Natural killer cell (primary cell): ENCODE measurements at regions not wholly inside any gene's neighbourhood (a gene's known extent, or its start where the extent isn't known, plus 50 kb on each side); places are given as distances from the start of the nearest gene placed in this dataset.

Experiments
- ATAC-seq, 3 donors: fragments of 150-1000 bp in 2 of 3; fragments of 200-7000 bp in 1 of 3; cut with Tn5 transposase; 1 replicate in 1 of 3; 2 replicates in 2 of 3; pipeline ENCODE4 v1.10.0; 2021; ENCODE audit warnings: mild to moderate bottlenecking in 2 of 3, moderate library complexity in 2 of 3
- DNase-seq, 2 donors: peaks; one replicate each; pipeline versions ENCODE4 v3.0.0 to v3.0.0-alpha.2; 2013 to 2021; ENCODE audit warnings: mixed read lengths in 1 of 2
- H3K27ac ChIP-seq: one replicate; pipeline ENCODE4 v1.5.1; 2013; ENCODE audit warnings: mild to moderate bottlenecking, low read length
- H3K27me3 ChIP-seq: one replicate; pipeline ENCODE4 v1.6.1; 2013; ENCODE audit warnings: low read length; ENCODE audit not compliant: control insufficient read depth, insufficient read depth
- H3K36me3 ChIP-seq: one replicate; pipeline ENCODE4 v1.6.1; 2013; ENCODE audit warnings: low read length; ENCODE audit not compliant: control insufficient read depth, insufficient read depth
- H3K4me1 ChIP-seq: one replicate; pipeline ENCODE4 v1.6.1; 2013; ENCODE audit warnings: low read length; ENCODE audit not compliant: control insufficient read depth, insufficient read depth
- H3K4me3 ChIP-seq: one replicate; pipeline ENCODE4 v1.5.1; 2013; ENCODE audit warnings: low read length
- H3K9me3 ChIP-seq: one replicate; pipeline ENCODE4 v1.6.1; 2013; ENCODE audit warnings: low read length; ENCODE audit not compliant: control insufficient read depth, insufficient read depth
- H3K27ac Mint-ChIP-seq, 2 donors: one replicate each; pipeline ENCODE4 v1.8.0; 2022; ENCODE audit warnings: mild to moderate bottlenecking in 2 of 2, mixed read lengths in 2 of 2, moderate library complexity in 1 of 2
- H3K27me3 Mint-ChIP-seq, 2 donors: one replicate each; pipeline ENCODE4 v1.8.0; 2022; ENCODE audit warnings: low read depth in 2 of 2, mixed read lengths in 2 of 2
- H3K36me3 Mint-ChIP-seq: one replicate; pipeline ENCODE4 v1.8.0; 2022; ENCODE audit warnings: mixed read lengths
- H3K4me1 Mint-ChIP-seq, 2 donors: one replicate each; pipeline ENCODE4 v1.8.0; 2022; ENCODE audit warnings: mixed read lengths in 2 of 2
- H3K4me3 Mint-ChIP-seq: one replicate; pipeline ENCODE4 v1.8.0; 2022; ENCODE audit warnings: mild to moderate bottlenecking, moderate library complexity, mixed read lengths
- H3K9me3 Mint-ChIP-seq, 2 donors: one replicate each; pipeline ENCODE4 v1.8.0; 2022; ENCODE audit warnings: mixed read lengths in 2 of 2
- WGBS: methylation state at CpG from one replicate; pipeline ENCODE4 v1.1.7; 2013; ENCODE audit warnings: missing lambda C conversion rate; ENCODE audit not compliant: insufficient coverage; 5-methylcytosine and 5-hydroxymethylcytosine counted together
- intact Hi-C: fragments of 100-400 bp; cut with micrococcal nuclease; formaldehyde crosslinking; loops from one replicate; pipeline ENCODE4 v1.14.2; 2022
- TF ChIP-seq, protein P1 (sequence below): fragments of 200-600 bp; IDR thresholded peaks from one replicate; pipeline ENCODE4 v1.8.0; 2022; ENCODE audit warnings: antibody characterized with exemption

DNA sequence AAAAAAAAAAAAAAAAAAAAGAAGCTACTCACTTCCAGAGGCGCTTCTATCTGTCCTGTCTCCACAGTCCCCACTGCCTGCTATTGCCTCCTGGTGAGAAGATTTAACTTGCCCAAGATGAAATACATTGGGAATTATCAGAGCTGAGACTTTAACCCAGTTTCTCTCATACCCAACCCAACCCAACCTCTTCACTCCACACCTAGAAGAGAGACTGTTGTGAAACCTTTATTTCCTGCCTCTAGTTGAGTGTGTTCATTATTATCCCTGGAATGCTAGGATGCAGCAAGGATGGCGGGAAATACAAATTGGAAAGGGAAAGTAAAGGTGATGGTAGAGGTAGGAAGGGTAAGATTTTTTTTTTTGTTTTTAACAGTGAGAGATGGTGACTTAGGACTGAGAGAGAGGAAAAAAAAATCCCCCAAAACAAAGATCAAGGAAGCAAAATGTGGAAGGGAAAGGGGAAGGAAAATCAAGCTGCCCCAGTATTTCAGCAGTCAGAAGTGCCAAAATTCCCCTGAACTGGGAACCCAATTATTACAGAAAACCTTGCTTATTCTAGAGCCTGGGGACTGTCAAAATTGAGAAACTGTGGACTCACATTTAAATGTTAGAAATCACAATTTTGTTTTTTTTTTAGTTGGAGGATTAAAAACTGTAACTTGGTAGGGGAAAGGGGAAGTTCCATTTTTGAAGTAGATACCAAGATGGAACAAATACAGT lies 253.0 kb downstream of the PTTG2 start:
- 100% methylated on average over 2 of the region's 2 CpGs for WGBS
- Histone ChIP-seq H3K9me3 (no peaks in the 10 kb centered on the region), H3K4me3 (no peak overlapping the region), H3K36me3 (no peaks in the 10 kb centered on the region), H3K27me3 (no peaks in the 10 kb centered on the region), H3K27ac (no peak overlapping the region), H3K4me1 (no peaks in the 10 kb centered on the region)
- H3K27ac Mint-ChIP-seq, result no peak overlapping the region
- ATAC-seq (no peak), DNase-seq (no peak)
- no peak overlapping the region for H3K4me3 Mint-ChIP-seq
- H3K27me3 Mint-ChIP-seq, result peaks cover 0 to 2% of the 10 kb centered on the region in 2 donors
- TF ChIP-seq, protein P1, sequence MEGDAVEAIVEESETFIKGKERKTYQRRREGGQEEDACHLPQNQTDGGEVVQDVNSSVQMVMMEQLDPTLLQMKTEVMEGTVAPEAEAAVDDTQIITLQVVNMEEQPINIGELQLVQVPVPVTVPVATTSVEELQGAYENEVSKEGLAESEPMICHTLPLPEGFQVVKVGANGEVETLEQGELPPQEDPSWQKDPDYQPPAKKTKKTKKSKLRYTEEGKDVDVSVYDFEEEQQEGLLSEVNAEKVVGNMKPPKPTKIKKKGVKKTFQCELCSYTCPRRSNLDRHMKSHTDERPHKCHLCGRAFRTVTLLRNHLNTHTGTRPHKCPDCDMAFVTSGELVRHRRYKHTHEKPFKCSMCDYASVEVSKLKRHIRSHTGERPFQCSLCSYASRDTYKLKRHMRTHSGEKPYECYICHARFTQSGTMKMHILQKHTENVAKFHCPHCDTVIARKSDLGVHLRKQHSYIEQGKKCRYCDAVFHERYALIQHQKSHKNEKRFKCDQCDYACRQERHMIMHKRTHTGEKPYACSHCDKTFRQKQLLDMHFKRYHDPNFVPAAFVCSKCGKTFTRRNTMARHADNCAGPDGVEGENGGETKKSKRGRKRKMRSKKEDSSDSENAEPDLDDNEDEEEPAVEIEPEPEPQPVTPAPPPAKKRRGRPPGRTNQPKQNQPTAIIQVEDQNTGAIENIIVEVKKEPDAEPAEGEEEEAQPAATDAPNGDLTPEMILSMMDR, result no peak
- intact Hi-C loops, result no loop called here
- no peaks in the 10 kb centered on the region for H3K36me3 Mint-ChIP-seq
- H3K9me3 Mint-ChIP-seq, result no peaks in the 10 kb centered on the region
- peaks cover 0 to 5% of the 10 kb centered on the region in 2 donors for H3K4me1 Mint-ChIP-seq

DNA sequence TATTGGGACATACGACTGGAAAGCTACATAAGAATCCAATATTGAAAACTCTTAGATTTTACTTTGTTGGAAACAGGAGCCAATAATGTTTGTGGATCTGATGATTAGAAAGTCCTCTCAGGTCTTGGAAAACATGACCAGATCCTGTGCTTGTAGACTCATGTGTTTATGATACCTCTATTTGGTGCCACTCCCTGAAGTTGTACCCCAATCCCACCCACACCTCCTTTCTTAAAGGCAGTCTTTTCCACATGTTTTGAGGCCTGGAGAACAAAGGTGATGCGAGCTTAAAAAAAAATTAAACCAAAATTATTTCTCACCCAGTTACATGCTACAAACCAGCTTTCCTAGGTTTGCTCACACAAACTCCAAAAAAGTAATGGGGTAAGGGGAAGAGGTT lies 262.7 kb downstream of the PTTG2 start:
- H3K4me1 Mint-ChIP-seq, result no peaks in the 10 kb centered on the region
- H3K36me3 Mint-ChIP-seq, result no peaks in the 10 kb centered on the region
- Histone ChIP-seq H3K36me3 (no peaks in the 10 kb centered on the region), H3K4me3 (no peak overlapping the region), H3K9me3 (no peaks in the 10 kb centered on the region), H3K27ac (no peak overlapping the region), H3K4me1 (no peaks in the 10 kb centered on the region), H3K27me3 (no peaks in the 10 kb centered on the region)
- ATAC-seq (no peak), DNase-seq (no peak)
- 100% methylated on average over 2 of the region's 2 CpGs for WGBS
- TF ChIP-seq, protein P1, result no peak
- peaks cover 0 to 3% of the 10 kb centered on the region in 2 donors for H3K27me3 Mint-ChIP-seq
- H3K27ac Mint-ChIP-seq, result no peak overlapping the region
- intact Hi-C loops, result no loop called here
- H3K4me3 Mint-ChIP-seq, result no peak overlapping the region
- no peaks in the 10 kb centered on the region for H3K9me3 Mint-ChIP-seq

DNA sequence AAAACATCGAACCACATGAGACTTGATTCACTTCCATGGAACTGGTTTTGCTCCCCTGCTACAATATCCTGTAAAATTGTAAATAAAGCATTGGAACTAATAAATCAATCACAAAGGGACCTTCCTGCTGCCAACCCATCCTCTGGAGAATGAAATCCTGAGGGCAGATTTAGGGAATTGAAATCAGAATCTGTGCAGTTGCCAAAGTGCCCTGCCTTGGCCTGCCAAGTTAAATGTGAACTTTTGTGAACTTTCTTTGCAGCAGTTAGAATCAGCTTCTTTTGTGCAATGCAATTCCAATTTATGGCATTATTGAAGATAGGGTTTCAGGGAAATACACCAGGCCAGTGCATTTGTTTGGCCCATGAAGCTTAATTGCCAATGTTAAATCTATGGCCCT lies 263.1 kb downstream of the PTTG2 start:
- no peak overlapping the region for H3K27ac ChIP-seq
- TF ChIP-seq, protein P1, result no peak
- no peak overlapping the region for H3K4me3 ChIP-seq
- Mint-ChIP-seq H3K4me1 (no peaks in the 10 kb centered on the region), H3K36me3 (no peaks in the 10 kb centered on the region), H3K27me3 (peaks cover 0 to 3% of the 10 kb centered on the region in 2 donors), H3K9me3 (no peaks in the 10 kb centered on the region), H3K27ac (no peak overlapping the region), H3K4me3 (no peak overlapping the region)
- no peaks in the 10 kb centered on the region for H3K36me3 ChIP-seq
- no peaks in the 10 kb centered on the region for H3K27me3 ChIP-seq
- H3K9me3 ChIP-seq, result no peaks in the 10 kb centered on the region
- H3K4me1 ChIP-seq, result no peaks in the 10 kb centered on the region
- WGBS, result no CpG with 5 or more reads among the region's 1 CpG
- intact Hi-C loops, result no loop called here
- DNase-seq (no peak), ATAC-seq (no peak)

DNA sequence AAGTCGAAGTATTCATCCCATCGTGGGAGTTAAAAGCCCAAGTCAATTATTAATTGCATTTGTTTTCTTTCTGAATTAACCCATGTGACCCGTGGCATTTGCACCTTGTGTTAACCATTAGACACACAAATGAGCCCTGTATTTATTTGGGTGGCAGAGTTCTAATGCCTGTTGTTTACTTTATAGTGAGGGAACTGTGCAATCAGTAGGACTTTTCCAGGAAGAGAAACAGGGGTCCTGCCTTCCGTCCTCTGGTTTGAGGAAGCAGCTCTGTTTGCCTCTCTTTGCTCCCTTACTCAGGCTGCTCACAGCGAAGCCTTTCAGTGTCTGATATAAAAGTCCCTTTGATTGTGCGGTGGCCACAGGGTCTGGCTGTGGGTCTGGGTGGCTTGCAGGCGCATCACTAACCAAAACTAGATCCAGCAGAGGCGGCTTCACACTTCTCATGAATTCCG lies 263.6 kb downstream of the PTTG2 start:
- H3K27ac Mint-ChIP-seq, result no peak overlapping the region
- DNase-seq (no peak), ATAC-seq (no peak)
- Histone ChIP-seq H3K27me3 (no peaks in the 10 kb centered on the region), H3K9me3 (no peaks in the 10 kb centered on the region), H3K27ac (no peak overlapping the region), H3K4me1 (no peaks in the 10 kb centered on the region), H3K4me3 (no peak overlapping the region), H3K36me3 (no peaks in the 10 kb centered on the region)
- intact Hi-C loops, result no loop called here
- no peaks in the 10 kb centered on the region for H3K9me3 Mint-ChIP-seq
- no peaks in the 10 kb centered on the region for H3K4me1 Mint-ChIP-seq
- peaks cover 0 to 3% of the 10 kb centered on the region in 2 donors for H3K27me3 Mint-ChIP-seq
- WGBS, result 89% methylated on average over 7 of the region's 9 CpGs
- TF ChIP-seq, protein P1, result no peak
- no peaks in the 10 kb centered on the region for H3K36me3 Mint-ChIP-seq
- H3K4me3 Mint-ChIP-seq, result no peak overlapping the region
